ENCODE measurements at regions not wholly inside any gene's neighbourhood (a gene's known extent, or its start where the extent isn't known, plus 50 kb on each side); places are given as distances from the start of the nearest gene placed in this dataset.

DNA sequence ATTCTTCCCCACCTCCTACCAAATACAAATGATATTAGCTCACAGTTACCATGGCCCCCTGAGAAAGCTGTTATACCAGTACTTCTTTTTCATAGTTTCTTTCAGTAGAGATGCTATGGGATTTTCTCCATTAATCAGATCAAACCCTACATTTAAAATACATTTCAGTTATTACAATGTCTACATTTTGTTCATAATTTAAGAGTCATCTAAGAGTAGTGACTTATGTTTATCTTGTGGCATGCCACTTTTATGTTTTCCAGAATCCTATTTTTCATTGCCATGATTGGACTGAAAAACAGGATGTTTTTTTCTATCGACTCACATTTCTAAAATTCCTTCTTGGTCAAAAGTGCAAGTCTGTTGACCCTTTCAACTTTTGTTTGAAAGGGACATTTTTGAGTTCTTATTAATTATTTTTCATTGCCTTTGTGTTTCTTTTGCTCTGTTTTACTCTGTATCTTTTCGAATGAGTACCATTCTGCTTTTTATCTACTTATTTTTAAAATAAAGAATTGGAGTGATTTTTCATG, 77.4 kb upstream of the ANXA1 start:
- intact Hi-C loops (cut with micrococcal nuclease): no loop called here
- H3K27me3 Mint-ChIP-seq: no peaks in the 10 kb centered on the region
- no peaks in the 10 kb centered on the region for H3K36me3 Mint-ChIP-seq (ENCODE audit: low read depth)
- no peak overlapping the region for H3K27ac Mint-ChIP-seq
- H3K4me3 Mint-ChIP-seq: no peak overlapping the region
- no peaks in the 10 kb centered on the region for H3K4me1 Mint-ChIP-seq (ENCODE audit: low read depth)
- no peaks in the 10 kb centered on the region for H3K9me3 Mint-ChIP-seq

DNA sequence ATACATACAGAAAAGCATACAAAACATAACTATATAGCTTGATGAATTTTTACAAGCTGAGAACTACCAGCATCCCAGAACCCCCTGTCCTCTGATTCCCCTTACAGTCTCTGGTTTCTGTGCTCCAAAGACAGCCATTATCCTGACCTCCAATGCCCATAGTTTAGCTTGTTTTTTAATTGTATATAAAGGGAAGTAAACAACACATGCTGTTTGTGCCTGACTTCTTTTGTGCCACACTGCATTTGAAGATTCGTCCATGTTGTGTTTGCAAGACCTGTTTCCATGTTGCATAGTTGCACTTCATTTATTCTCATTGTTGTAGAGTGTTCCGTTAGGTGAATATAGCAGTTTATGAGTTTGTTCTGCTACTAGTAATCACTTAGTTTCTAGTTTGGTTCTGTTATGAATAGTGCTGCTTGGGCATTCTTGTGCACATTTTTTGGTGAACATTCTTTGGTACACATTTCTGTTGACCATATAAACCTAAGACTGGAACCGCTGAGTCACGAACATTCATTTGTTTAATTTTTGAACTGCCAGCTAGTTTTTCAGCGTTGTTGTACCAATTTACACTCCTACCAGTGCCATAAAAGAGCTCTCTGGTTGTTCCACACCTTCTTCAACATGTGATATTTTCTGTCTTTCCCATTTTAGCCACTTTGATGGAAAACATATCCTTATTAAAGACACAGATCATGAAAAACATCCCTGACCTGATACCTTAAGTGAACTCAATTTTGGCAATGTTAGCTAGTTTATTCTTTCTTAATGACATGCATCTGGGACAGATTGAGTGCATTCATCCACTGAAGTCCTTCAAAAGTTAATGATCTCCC, 78.1 kb upstream of the ANXA1 start:
- intact Hi-C loops (cut with micrococcal nuclease): no loop called here
- Mint-ChIP-seq H3K27me3 (no peaks in the 10 kb centered on the region), H3K27ac (no peak overlapping the region)

DNA sequence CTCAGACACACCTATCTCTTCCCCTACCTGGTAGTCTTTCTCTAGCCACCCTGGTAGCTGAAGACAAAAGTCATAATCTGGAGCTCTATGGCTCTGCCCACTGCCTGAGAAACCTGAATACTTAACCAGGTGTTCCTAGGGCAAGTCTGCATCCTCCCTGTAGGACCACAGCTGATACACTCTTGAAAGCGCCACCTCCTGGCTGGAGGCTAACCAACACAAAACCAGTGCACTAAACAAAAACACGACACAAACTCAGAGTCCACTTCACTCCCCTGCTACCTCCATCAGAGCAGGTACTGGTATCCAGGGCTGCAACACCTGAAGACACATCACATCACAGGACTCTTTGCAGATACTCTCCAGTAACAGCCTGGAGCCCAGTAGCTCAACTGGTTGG, 84.6 kb upstream of the ANXA1 start:
- H3K27ac Mint-ChIP-seq: no peak overlapping the region
- no peaks in the 10 kb centered on the region for H3K4me1 Mint-ChIP-seq (ENCODE audit: low read depth)
- H3K36me3 Mint-ChIP-seq (ENCODE audit: low read depth): no peaks in the 10 kb centered on the region
- H3K27me3 Mint-ChIP-seq: no peaks in the 10 kb centered on the region
- intact Hi-C loops (cut with micrococcal nuclease): no loop called here
- no peak overlapping the region for H3K4me3 Mint-ChIP-seq
- H3K9me3 Mint-ChIP-seq: no peaks in the 10 kb centered on the region

More for the DNA sequence above, 78.1 kb upstream of the ANXA1 start:
- H3K36me3 Mint-ChIP-seq (ENCODE audit: low read depth): no peaks in the 10 kb centered on the region
- no peak overlapping the region for H3K4me3 Mint-ChIP-seq
- no peaks in the 10 kb centered on the region for H3K4me1 Mint-ChIP-seq (ENCODE audit: low read depth)
- no peaks in the 10 kb centered on the region for H3K9me3 Mint-ChIP-seq

DNA sequence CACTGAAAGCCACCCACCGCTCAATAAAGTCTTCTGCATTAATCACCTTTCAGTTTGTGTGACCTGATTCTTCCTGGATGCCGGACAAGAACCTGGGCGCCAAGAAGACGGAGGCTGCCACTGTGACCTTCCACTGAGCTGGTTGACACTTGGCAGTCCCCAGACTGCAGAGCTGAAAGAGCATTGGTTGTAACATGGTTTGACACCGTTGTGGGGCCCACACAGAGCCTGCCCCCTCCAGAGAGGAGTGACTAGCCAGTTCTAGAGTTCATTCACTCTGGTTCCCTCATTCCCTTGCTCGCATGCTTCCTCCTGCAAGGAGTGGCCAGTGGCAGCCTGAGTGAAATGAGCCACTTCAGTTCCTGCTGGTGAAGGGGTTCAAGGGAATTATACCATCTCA, 86.2 kb upstream of the ANXA1 start:
- intact Hi-C loops (cut with micrococcal nuclease): no loop called here
- Mint-ChIP-seq H3K9me3 (no peaks in the 10 kb centered on the region), H3K4me1 (ENCODE audit: low read depth) (no peaks in the 10 kb centered on the region), H3K27me3 (no peaks in the 10 kb centered on the region), H3K27ac (no peak overlapping the region), H3K4me3 (no peak overlapping the region), H3K36me3 (ENCODE audit: low read depth) (no peaks in the 10 kb centered on the region)

DNA sequence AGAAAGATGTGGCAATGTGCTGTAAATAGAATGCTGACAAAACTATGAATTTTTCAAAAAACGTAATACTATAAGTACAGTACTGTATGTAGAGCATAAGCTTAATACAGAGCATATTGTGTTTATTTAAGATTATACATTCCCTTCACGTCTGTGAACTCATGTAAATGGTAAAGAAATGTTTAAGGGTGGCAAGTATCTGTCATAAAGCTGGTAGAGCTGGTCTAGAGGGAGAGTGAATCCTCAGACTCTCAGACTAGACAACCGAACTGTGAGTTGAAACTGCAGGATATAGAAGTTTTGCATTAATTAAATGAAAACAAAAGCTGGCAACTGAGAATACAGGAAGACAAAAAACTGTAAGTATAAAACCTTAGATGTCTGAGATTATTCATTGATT, 87.3 kb upstream of the ANXA1 start:
- no peak overlapping the region for H3K27ac Mint-ChIP-seq
- H3K36me3 Mint-ChIP-seq (ENCODE audit: low read depth): no peaks in the 10 kb centered on the region
- intact Hi-C loops (cut with micrococcal nuclease): no loop called here
- H3K4me1 Mint-ChIP-seq (ENCODE audit: low read depth): no peaks in the 10 kb centered on the region
- no peaks in the 10 kb centered on the region for H3K27me3 Mint-ChIP-seq
- H3K9me3 Mint-ChIP-seq: no peaks in the 10 kb centered on the region
- no peak overlapping the region for H3K4me3 Mint-ChIP-seq

DNA sequence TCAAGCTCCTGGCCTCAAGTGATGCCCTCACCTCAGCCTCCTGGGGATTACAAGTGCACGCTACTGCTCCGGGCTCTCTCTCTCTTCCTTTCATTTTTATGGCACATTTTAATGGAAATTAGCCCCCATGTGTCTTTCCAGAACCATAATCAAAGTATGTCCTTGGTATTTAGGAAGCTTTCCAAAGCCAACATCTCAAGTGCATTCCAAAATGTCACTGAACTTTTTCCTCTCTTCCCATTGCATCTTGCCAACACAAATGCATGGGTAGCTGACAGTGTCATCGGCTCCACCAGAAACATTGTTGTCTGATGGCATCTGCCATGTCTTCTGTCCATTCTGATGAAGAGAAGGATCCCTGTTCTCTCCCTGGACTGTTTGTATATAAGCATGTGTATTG, 90.5 kb upstream of the ANXA1 start:
- Mint-ChIP-seq H3K4me3 (no peak overlapping the region), H3K27ac (no peak overlapping the region)

DNA sequence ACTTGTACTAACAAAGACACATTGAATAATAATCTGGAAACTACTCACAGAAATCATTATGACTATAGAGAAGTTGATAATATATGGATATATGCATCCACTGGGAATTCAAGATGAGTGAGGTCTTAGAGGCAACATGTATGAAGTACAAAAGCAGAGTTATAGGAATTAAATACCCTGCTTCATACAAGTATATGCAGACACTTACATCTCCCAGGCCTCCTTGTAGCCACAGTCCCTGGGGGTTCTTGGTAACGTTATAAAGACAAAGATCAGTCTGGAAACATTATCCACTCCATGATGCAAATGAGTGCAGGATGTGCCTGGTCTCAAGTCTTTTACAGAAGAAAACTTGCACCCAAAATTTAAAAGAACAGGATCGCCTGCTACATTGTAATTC, 92.4 kb upstream of the ANXA1 start:
- Mint-ChIP-seq H3K27me3 (no peaks in the 10 kb centered on the region), H3K4me3 (no peak overlapping the region), H3K36me3 (ENCODE audit: low read depth) (no peaks in the 10 kb centered on the region), H3K4me1 (ENCODE audit: low read depth) (no peaks in the 10 kb centered on the region), H3K9me3 (no peaks in the 10 kb centered on the region), H3K27ac (no peak overlapping the region)
- intact Hi-C loops (cut with micrococcal nuclease): no loop called here

More for the DNA sequence above, 90.5 kb upstream of the ANXA1 start:
- Mint-ChIP-seq H3K9me3 (no peaks in the 10 kb centered on the region), H3K36me3 (ENCODE audit: low read depth) (no peaks in the 10 kb centered on the region), H3K4me1 (ENCODE audit: low read depth) (no peaks in the 10 kb centered on the region), H3K27me3 (no peaks in the 10 kb centered on the region)
- intact Hi-C loops (cut with micrococcal nuclease): no loop called here

DNA sequence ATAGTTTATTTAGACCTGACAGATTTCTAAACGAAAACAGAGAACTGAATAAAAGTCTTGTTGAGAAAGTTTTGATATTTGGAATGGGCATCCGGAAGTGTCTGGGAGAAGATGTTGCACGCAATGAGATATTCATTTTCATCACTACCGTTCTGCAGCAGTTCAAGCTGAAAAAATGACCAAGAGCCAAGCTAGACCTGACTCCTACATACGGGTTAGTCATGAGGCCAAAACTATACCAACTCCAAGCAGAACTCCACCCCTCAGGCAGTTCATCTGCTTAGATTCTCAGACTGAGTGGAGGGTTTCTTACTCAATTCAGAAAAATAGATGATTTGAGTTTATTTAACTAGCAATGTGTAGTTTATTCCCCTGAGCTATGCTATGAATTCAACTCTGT, 95.4 kb upstream of the ANXA1 start:
- H3K9me3 Mint-ChIP-seq: no peaks in the 10 kb centered on the region

DNA sequence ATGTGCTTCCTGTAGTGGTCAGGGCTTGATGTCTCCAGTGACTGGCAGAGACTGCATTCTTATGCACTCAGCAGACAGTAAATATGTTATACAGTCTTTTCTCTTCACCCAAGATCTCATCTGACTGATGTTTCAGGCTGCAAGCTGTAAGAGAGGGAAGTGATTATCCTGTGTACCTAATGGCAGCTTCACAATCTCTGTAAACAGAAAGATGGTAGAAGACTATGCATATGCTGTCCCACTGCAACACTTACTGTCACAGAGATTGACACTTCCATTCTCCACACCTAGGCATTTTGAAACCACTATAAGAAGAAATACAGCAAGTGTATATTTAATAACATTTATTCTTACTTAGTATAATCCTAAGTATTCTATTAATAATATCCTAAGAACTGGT, 97.6 kb upstream of the ANXA1 start:
- no peaks in the 10 kb centered on the region for H3K9me3 Mint-ChIP-seq
- intact Hi-C loops (cut with micrococcal nuclease): no loop called here

More for the DNA sequence above, 95.4 kb upstream of the ANXA1 start:
- no peak overlapping the region for H3K4me3 Mint-ChIP-seq
- H3K36me3 Mint-ChIP-seq (ENCODE audit: low read depth): no peaks in the 10 kb centered on the region
- no peaks in the 10 kb centered on the region for H3K4me1 Mint-ChIP-seq (ENCODE audit: low read depth)
- no peaks in the 10 kb centered on the region for H3K27me3 Mint-ChIP-seq
- H3K27ac Mint-ChIP-seq: no peak overlapping the region
- intact Hi-C loops (cut with micrococcal nuclease): no loop called here

DNA sequence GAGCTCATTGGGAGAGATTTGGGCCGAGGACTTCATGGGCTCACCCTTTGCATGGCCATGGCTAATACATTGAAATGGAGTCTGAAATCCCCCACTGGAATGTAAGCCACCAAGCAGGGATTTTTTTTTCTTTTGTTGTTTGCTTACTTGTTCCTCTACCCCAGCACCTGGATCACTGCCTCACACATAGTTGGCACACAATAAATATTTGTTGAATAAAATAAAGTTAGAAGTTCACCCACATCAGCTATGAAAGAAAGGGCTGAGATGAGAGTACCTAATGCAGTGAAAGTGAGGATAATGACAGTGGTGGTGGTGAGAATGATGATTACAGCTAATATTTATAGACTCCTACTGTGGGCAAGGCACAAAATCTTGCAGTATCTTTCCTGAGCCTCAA, 98.1 kb upstream of the ANXA1 start:
- Mint-ChIP-seq H3K36me3 (ENCODE audit: low read depth) (no peaks in the 10 kb centered on the region), H3K4me3 (no peak overlapping the region), H3K4me1 (ENCODE audit: low read depth) (no peaks in the 10 kb centered on the region), H3K27me3 (no peaks in the 10 kb centered on the region), H3K27ac (no peak overlapping the region), H3K9me3 (no peaks in the 10 kb centered on the region)
- intact Hi-C loops (cut with micrococcal nuclease): no loop called here

More for the DNA sequence above, 97.6 kb upstream of the ANXA1 start:
- H3K27ac Mint-ChIP-seq: no peak overlapping the region
- H3K4me1 Mint-ChIP-seq (ENCODE audit: low read depth): no peaks in the 10 kb centered on the region
- no peaks in the 10 kb centered on the region for H3K36me3 Mint-ChIP-seq (ENCODE audit: low read depth)
- H3K27me3 Mint-ChIP-seq: no peaks in the 10 kb centered on the region
- no peak overlapping the region for H3K4me3 Mint-ChIP-seq

DNA sequence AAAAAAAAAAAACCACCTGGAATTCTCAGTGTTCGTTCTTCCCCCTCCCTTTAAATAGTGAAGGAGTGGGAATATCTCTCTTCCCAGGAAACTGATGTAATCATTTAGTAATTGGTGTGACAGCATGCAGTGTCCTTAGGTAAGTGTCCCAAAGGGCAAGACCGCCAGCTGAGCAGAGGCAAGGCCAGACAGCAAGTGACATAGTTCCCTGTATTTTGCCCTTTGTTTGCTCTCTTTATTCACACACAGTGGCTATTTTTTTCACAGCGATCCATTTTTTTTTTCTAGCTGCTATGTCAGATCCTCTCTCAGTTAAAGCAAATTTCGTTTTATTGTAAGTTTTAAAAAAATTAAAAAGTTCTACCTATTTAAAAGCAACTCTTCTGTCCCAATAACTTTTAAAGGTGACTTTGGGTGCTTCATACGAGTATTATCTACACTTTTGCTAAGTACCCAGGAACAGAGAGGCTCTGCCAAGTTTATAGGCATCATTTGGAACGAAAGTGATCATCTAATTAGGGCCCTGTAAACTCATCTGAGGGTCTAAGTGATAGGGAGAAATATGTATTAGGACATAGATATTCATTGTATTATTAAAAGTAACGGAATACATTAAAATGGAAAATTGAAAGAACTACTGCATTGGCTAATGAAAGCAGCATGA, 98.2 kb upstream of the ALDH1A1 start:
- Mint-ChIP-seq H3K27me3 (no peaks in the 10 kb centered on the region), H3K4me1 (ENCODE audit: low read depth) (no peaks in the 10 kb centered on the region), H3K4me3 (no peak overlapping the region), H3K9me3 (no peaks in the 10 kb centered on the region), H3K27ac (no peak overlapping the region), H3K36me3 (ENCODE audit: low read depth) (no peaks in the 10 kb centered on the region)
- intact Hi-C loops (cut with micrococcal nuclease): no loop called here

DNA sequence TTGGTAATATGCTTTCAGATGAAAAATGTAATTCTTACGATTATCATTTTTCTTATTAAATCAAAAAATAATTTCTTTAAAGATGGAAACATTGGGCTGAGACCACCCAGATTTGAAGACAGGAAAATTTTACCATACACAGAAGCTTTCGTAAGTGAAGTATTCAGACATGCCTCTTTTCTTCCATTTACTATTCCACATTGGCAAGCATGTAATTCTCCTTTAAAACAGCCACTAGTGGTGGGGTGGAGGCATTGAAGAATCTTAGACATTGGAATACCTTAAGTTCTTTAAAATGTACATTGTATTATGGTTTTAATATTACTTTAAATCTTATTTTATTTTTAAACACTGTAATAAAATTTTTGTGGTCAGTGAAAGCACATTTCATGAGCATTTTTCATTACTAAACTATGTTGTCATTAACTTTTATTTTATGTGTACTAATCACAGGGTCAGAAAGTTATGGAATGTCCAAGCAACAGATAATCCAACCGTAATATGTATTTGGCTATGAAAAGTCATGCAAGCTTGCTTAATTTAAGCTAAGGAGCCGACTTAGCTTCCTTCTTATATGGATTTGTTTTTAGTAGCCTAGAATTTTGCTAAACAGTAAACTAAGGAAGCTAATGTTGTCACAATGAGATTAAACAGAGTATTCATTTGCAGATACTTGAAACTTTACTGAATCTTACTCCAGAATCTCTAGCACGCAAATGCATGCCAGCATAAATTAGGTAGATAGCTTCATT, 97.4 kb upstream of the ALDH1A1 start:
- Mint-ChIP-seq H3K27me3 (no peaks in the 10 kb centered on the region), H3K9me3 (no peaks in the 10 kb centered on the region), H3K4me3 (no peak overlapping the region), H3K36me3 (ENCODE audit: low read depth) (no peaks in the 10 kb centered on the region), H3K27ac (no peak overlapping the region), H3K4me1 (ENCODE audit: low read depth) (no peaks in the 10 kb centered on the region)
- intact Hi-C loops (cut with micrococcal nuclease): no loop called here

DNA sequence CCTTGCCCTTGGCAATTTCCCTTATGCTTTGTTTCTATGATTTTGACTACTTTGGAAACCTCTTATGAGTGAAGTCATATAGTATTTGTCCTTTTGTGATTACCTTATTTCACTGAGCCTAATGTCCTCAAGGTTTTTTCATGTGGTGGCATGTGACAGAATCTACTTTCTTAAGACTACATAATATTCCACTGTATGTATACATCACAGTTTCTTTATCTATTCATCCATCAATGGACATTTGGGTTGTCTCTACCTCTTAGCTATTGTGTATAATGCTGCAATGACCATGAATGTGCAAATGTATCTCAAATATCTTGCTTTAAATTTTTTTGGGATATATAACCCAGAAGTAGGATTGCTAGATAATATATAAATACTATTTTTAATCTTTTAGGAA, 96.4 kb upstream of the ALDH1A1 start:
- Mint-ChIP-seq H3K4me1 (ENCODE audit: low read depth) (no peaks in the 10 kb centered on the region), H3K36me3 (ENCODE audit: low read depth) (no peaks in the 10 kb centered on the region), H3K9me3 (no peaks in the 10 kb centered on the region), H3K27me3 (no peaks in the 10 kb centered on the region), H3K4me3 (no peak overlapping the region), H3K27ac (no peak overlapping the region)
- intact Hi-C loops (cut with micrococcal nuclease): no loop called here

DNA sequence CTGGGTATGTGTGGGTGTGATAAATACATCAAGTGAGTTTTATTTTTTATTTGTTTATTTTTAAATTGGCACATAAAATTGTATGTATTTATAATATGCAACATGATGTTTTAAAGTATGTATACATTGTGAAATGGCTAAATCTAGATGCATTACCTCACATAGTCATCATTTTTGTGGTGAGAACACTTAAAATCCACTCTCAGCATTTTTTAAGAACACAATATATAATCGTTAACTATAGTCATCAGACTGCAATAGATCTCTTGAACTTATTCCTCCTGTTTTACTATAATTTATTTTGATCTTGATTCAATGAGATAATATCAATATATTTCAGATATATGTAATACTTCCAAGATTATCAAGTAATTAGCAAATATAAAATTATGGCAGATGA, 93.9 kb upstream of the ALDH1A1 start:
- Mint-ChIP-seq H3K4me3 (no peak overlapping the region), H3K4me1 (ENCODE audit: low read depth) (no peaks in the 10 kb centered on the region), H3K9me3 (no peaks in the 10 kb centered on the region), H3K27me3 (no peaks in the 10 kb centered on the region), H3K36me3 (ENCODE audit: low read depth) (no peaks in the 10 kb centered on the region), H3K27ac (no peak overlapping the region)
- intact Hi-C loops (cut with micrococcal nuclease): no loop called here
